ENCODE measurements at regions not wholly inside any gene's neighbourhood (a gene's known extent, or its start where the extent isn't known, plus 50 kb on each side); places are given as distances from the start of the nearest gene placed in this dataset.

GRCh38 chr9:20084125-20084524 lies 295.3 kb upstream of the SLC24A2 start:
- H3K4me1 ChIP-seq (ENCODE audit: control insufficient read depth in 1 of 2, low read depth in 2 of 2), result no peaks in the 10 kb centered on the region
- H3K27ac ChIP-seq, result no peak overlapping the region
- ATAC-seq (ENCODE audit: insufficient number of reproducible peaks, low FRiP score, low read depth) (no peak), DNase-seq (ENCODE audit: low spot score) (no peak)
- H3K27me3 ChIP-seq (replicated peaks; ENCODE audit: insufficient read depth), result no peaks in the 10 kb centered on the region
- H3K9me3 ChIP-seq, result no peaks in the 10 kb centered on the region
- TF ChIP-seq CTCF (IDR thresholded peaks at IDR 0.05), result no peak
- H3K36me3 ChIP-seq, result no peaks in the 10 kb centered on the region
- H3K4me3 ChIP-seq, result no peak overlapping the region

GRCh38 chr9:20083390-20083789 lies 294.6 kb upstream of the SLC24A2 start:
- ATAC-seq (ENCODE audit: insufficient number of reproducible peaks, low FRiP score, low read depth), result no peak

GRCh38 chr9:20082831-20083230 lies 294.0 kb upstream of the SLC24A2 start:
- ATAC-seq (ENCODE audit: insufficient number of reproducible peaks, low FRiP score, low read depth), result no peak

More at GRCh38 chr9:20083390-20083789, 294.6 kb upstream of the SLC24A2 start:
- Histone ChIP-seq H3K9me3 (no peaks in the 10 kb centered on the region), H3K36me3 (no peaks in the 10 kb centered on the region), H3K27me3 (replicated peaks; ENCODE audit: insufficient read depth) (no peaks in the 10 kb centered on the region), H3K4me3 (no peak overlapping the region), H3K4me1 (ENCODE audit: control insufficient read depth in 1 of 2, low read depth in 2 of 2) (no peaks in the 10 kb centered on the region), H3K27ac (no peak overlapping the region)
- TF ChIP-seq CTCF (IDR thresholded peaks at IDR 0.05), result no peak
- no peak for DNase-seq (ENCODE audit: low spot score)

GRCh38 chr9:20082406-20082805 lies 293.6 kb upstream of the SLC24A2 start:
- TF ChIP-seq CTCF (IDR thresholded peaks at IDR 0.05), result no peak
- no peak for ATAC-seq (ENCODE audit: insufficient number of reproducible peaks, low FRiP score, low read depth)
- no peaks in the 10 kb centered on the region for H3K9me3 ChIP-seq
- no peak overlapping the region for H3K4me3 ChIP-seq
- no peaks in the 10 kb centered on the region for H3K36me3 ChIP-seq
- H3K4me1 ChIP-seq (ENCODE audit: control insufficient read depth in 1 of 2, low read depth in 2 of 2), result no peaks in the 10 kb centered on the region
- DNase-seq (ENCODE audit: low spot score), result no peak
- H3K27ac ChIP-seq, result no peak overlapping the region
- H3K27me3 ChIP-seq (replicated peaks; ENCODE audit: insufficient read depth), result no peaks in the 10 kb centered on the region

More at GRCh38 chr9:20082831-20083230, 294.0 kb upstream of the SLC24A2 start:
- H3K36me3 ChIP-seq, result no peaks in the 10 kb centered on the region
- DNase-seq (ENCODE audit: low spot score), result no peak
- TF ChIP-seq CTCF (IDR thresholded peaks at IDR 0.05), result no peak
- H3K9me3 ChIP-seq, result no peaks in the 10 kb centered on the region
- H3K27me3 ChIP-seq (replicated peaks; ENCODE audit: insufficient read depth), result no peaks in the 10 kb centered on the region
- no peak overlapping the region for H3K27ac ChIP-seq
- H3K4me3 ChIP-seq, result no peak overlapping the region
- H3K4me1 ChIP-seq (ENCODE audit: control insufficient read depth in 1 of 2, low read depth in 2 of 2), result no peaks in the 10 kb centered on the region

GRCh38 chr9:20078246-20078645 lies 289.4 kb upstream of the SLC24A2 start:
- no peak for TF ChIP-seq CTCF (IDR thresholded peaks at IDR 0.05)
- H3K36me3 ChIP-seq, result no peaks in the 10 kb centered on the region
- no peak for ATAC-seq (ENCODE audit: insufficient number of reproducible peaks, low FRiP score, low read depth)

More at GRCh38 chr9:20078246-20078645, 289.4 kb upstream of the SLC24A2 start:
- Histone ChIP-seq H3K27me3 (replicated peaks; ENCODE audit: insufficient read depth) (no peaks in the 10 kb centered on the region), H3K9me3 (no peaks in the 10 kb centered on the region), H3K4me3 (no peak overlapping the region), H3K4me1 (ENCODE audit: control insufficient read depth in 1 of 2, low read depth in 2 of 2) (no peaks in the 10 kb centered on the region), H3K27ac (no peak overlapping the region)
- DNase-seq (ENCODE audit: low spot score), result no peak
